CD14-positive monocyte (primary cell): ENCODE measurements at regions not wholly inside any gene's neighbourhood (a gene's known extent, or its start where the extent isn't known, plus 50 kb on each side); places are given as distances from the start of the nearest gene placed in this dataset.

Experiments used
- DNase-seq, 3 donors: peaks; one replicate each; pipeline ENCODE4 v3.0.0-alpha.2; 2011 to 2022
- H2AFZ ChIP-seq: 2 replicates; pipeline ENCODE4 v1.6.0; 2012; ENCODE audit warnings: mild to moderate bottlenecking, low read depth, low read length, inconsistent platforms; ENCODE audit not compliant: insufficient read depth, poor library complexity, severe bottlenecking
- H3K27ac ChIP-seq, 2 donors: 1 replicate in 1 of 2; 2 replicates in 1 of 2; pipeline ENCODE4 v1.5.1; 2012 to 2013; ENCODE audit warnings: low read length in 2 of 2, control low read depth in 1 of 2, inconsistent platforms in 1 of 2, low read depth in 1 of 2, mild to moderate bottlenecking in 1 of 2
- H3K27me3 ChIP-seq, 2 donors: one replicate each; pipeline versions ENCODE4 v1.6.0 to v1.6.1; 2011 to 2013; ENCODE audit warnings: low read length in 2 of 2; ENCODE audit not compliant: control insufficient read depth in 2 of 2, insufficient read depth in 2 of 2
- H3K36me3 ChIP-seq, 2 donors: replicated peaks in 1 of 2; 1 replicate in 1 of 2; 2 replicates in 1 of 2; pipeline versions ENCODE4 v1.5.1 to v1.6.1; 2012 to 2013; ENCODE audit warnings: low read length in 2 of 2, control low read depth in 1 of 2, inconsistent platforms in 1 of 2, mild to moderate bottlenecking in 1 of 2; ENCODE audit not compliant: insufficient read depth in 2 of 2, control insufficient read depth in 1 of 2
- H3K4me1 ChIP-seq, 2 donors: 1 replicate in 1 of 2; 2 replicates in 1 of 2; pipeline versions ENCODE4 v1.5.1 to v1.6.1; 2012 to 2013; ENCODE audit warnings: low read length in 2 of 2, control low read depth in 1 of 2, inconsistent platforms in 1 of 2, mild to moderate bottlenecking in 1 of 2, moderate library complexity in 1 of 2; ENCODE audit not compliant: insufficient read depth in 2 of 2, control insufficient read depth in 1 of 2
- H3K4me2 ChIP-seq: replicated peaks from 2 replicates; pipeline ENCODE3; 2012; ENCODE audit warnings: low read length, moderate library complexity, mild to moderate bottlenecking; ENCODE audit not compliant: poor library complexity, severe bottlenecking; ENCODE audit errors: extremely low read depth
- H3K4me3 ChIP-seq, 3 experiments: fragments of 200-600 bp in 1 of 3; sonication (generic) in 1 of 3; replicated peaks in 1 of 3; 1 replicate in 2 of 3; 2 replicates in 1 of 3; pipeline ENCODE4 v1.5.1; 2011 to 2013; ENCODE audit warnings: low read length in 3 of 3, mild to moderate bottlenecking in 3 of 3, control low read depth in 2 of 3, low read depth in 2 of 3, inconsistent platforms in 1 of 3, moderate library complexity in 1 of 3
- H3K79me2 ChIP-seq: 2 replicates; pipeline ENCODE4 v1.6.0; 2012; ENCODE audit warnings: mild to moderate bottlenecking, control low read depth, inconsistent platforms, low read length, moderate library complexity; ENCODE audit not compliant: insufficient read depth
- H3K9ac ChIP-seq: 2 replicates; pipeline ENCODE4 v1.6.0; 2017; ENCODE audit warnings: low read length, mild to moderate bottlenecking; ENCODE audit not compliant: insufficient read depth, poor library complexity, severe bottlenecking
- H3K9me3 ChIP-seq, 2 donors: replicated peaks in 1 of 2; 1 replicate in 1 of 2; 2 replicates in 1 of 2; pipeline versions ENCODE4 v1.5.1 to v1.6.1; 2012 to 2013; ENCODE audit warnings: low read length in 2 of 2, control low read depth in 1 of 2; ENCODE audit not compliant: control insufficient read depth in 1 of 2, insufficient read depth in 1 of 2
- H4K20me1 ChIP-seq: 2 replicates; pipeline ENCODE4 v1.6.0; 2012; ENCODE audit warnings: mild to moderate bottlenecking, low read length, control low read depth, moderate library complexity; ENCODE audit not compliant: insufficient read depth
- H3K27ac Mint-ChIP-seq, 7 donors: one replicate each; pipeline ENCODE4 v1.8.0; 2020; ENCODE audit warnings: mild to moderate bottlenecking in 7 of 7, mixed read lengths in 7 of 7, moderate library complexity in 6 of 7, inconsistent platforms in 2 of 7
- H3K27me3 Mint-ChIP-seq, 3 donors: one replicate each; pipeline ENCODE4 v1.8.0; 2021 to 2022; ENCODE audit warnings: low read depth in 3 of 3, mild to moderate bottlenecking in 3 of 3, mixed read lengths in 3 of 3, moderate library complexity in 3 of 3, inconsistent platforms in 1 of 3
- H3K36me3 Mint-ChIP-seq, 2 donors: one replicate each; pipeline ENCODE4 v1.8.0; 2020; ENCODE audit warnings: mixed read lengths in 2 of 2, inconsistent platforms in 1 of 2, mild to moderate bottlenecking in 1 of 2
- H3K4me1 Mint-ChIP-seq: one replicate; pipeline ENCODE4 v1.8.0; 2020; ENCODE audit warnings: mild to moderate bottlenecking, mixed read lengths
- H3K4me3 Mint-ChIP-seq, 2 donors: one replicate each; pipeline ENCODE4 v1.8.0; 2020; ENCODE audit warnings: mild to moderate bottlenecking in 2 of 2, mixed read lengths in 2 of 2, moderate library complexity in 1 of 2
- H3K9me3 Mint-ChIP-seq, 7 donors: one replicate each; pipeline ENCODE4 v1.8.0; 2020 to 2022; ENCODE audit warnings: mixed read lengths in 7 of 7, mild to moderate bottlenecking in 6 of 7, moderate library complexity in 6 of 7, inconsistent platforms in 2 of 7
- WGBS: methylation state at CpG from one replicate; pipeline ENCODE4 v1.1.5; 2013; ENCODE audit warnings: missing lambda C conversion rate; ENCODE audit not compliant: insufficient coverage; 5-methylcytosine and 5-hydroxymethylcytosine counted together
- intact Hi-C, 2 donors: fragments of 100-400 bp; cut with micrococcal nuclease; formaldehyde crosslinking; loops; one replicate each; pipeline versions ENCODE4 v1.15.0 to v1.15.1; 2023
- TF ChIP-seq, protein P1 (sequence below): fragments of 200-600 bp; IDR thresholded peaks from one replicate; pipeline ENCODE4 v1.8.0; 2022; ENCODE audit warnings: antibody characterized with exemption, mild to moderate bottlenecking

GRCh38 chr20:10873026-10873425 lies 199.2 kb upstream of the JAG1 start:
- H3K27me3 Mint-ChIP-seq: peaks cover 0 to 2% (median 0%) of the 10 kb centered on the region in 3 donors
- WGBS: 100% methylated on average over 3 of the region's 4 CpGs

DNA sequence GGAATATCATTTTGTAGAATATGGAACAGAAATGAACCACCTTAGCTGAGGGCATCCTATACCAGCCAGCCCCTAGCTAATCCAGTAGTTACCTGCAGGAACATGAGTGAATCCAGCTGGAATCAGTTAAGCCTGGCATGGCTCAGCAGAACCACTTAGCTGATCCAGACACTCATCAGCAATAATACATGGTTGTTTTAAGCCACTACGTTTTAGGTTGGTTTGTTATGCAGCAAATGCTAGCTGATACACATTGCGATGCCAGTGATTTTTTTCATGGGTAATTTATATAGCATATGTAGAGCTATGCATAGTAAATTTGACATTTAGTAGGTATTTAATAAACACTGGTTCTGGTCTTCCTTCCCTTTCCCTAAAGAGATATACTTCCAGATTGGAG lies 201.9 kb upstream of the JAG1 start:
- no peaks in the 10 kb centered on the region for H3K36me3 Mint-ChIP-seq
- peaks cover 0 to 2% (median 0%) of the 10 kb centered on the region in 3 donors for H3K27me3 Mint-ChIP-seq
- no CpG with 5 or more reads among the region's 2 CpGs for WGBS

More at GRCh38 chr20:10873026-10873425, 199.2 kb upstream of the JAG1 start:
- Mint-ChIP-seq H3K4me1 (peaks cover 6% of the 10 kb centered on the region), H3K36me3 (no peaks in the 10 kb centered on the region), H3K9me3 (peaks cover 0 to 3% (median 0%) of the 10 kb centered on the region in 7 donors), H3K27ac (no peak overlapping the region), H3K4me3 (no peak overlapping the region)
- TF ChIP-seq, protein P1, sequence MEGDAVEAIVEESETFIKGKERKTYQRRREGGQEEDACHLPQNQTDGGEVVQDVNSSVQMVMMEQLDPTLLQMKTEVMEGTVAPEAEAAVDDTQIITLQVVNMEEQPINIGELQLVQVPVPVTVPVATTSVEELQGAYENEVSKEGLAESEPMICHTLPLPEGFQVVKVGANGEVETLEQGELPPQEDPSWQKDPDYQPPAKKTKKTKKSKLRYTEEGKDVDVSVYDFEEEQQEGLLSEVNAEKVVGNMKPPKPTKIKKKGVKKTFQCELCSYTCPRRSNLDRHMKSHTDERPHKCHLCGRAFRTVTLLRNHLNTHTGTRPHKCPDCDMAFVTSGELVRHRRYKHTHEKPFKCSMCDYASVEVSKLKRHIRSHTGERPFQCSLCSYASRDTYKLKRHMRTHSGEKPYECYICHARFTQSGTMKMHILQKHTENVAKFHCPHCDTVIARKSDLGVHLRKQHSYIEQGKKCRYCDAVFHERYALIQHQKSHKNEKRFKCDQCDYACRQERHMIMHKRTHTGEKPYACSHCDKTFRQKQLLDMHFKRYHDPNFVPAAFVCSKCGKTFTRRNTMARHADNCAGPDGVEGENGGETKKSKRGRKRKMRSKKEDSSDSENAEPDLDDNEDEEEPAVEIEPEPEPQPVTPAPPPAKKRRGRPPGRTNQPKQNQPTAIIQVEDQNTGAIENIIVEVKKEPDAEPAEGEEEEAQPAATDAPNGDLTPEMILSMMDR: no peak
- Histone ChIP-seq H2AFZ (no peak overlapping the region), H3K27ac (no peak overlapping the region), H3K27me3 (no peaks in the 10 kb centered on the region), H3K9me3 (peaks cover 0 to 4% of the 10 kb centered on the region in 2 donors), H3K4me3 (no peak overlapping the region), H3K4me2 (no peak overlapping the region), H3K79me2 (no peaks in the 10 kb centered on the region), H3K9ac (no peak overlapping the region), H4K20me1 (no peaks in the 10 kb centered on the region), H3K4me1 (no peaks in the 10 kb centered on the region), H3K36me3 (no peaks in the 10 kb centered on the region)
- no peak for DNase-seq
- intact Hi-C loops: no loop called here

More for the DNA sequence above, 201.9 kb upstream of the JAG1 start:
- Histone ChIP-seq H3K27me3 (no peaks in the 10 kb centered on the region), H3K4me2 (no peak overlapping the region), H3K27ac (no peak overlapping the region), H3K9ac (no peak overlapping the region), H4K20me1 (no peaks in the 10 kb centered on the region), H2AFZ (no peak overlapping the region), H3K9me3 (peaks cover 0 to 4% of the 10 kb centered on the region in 2 donors), H3K79me2 (no peaks in the 10 kb centered on the region), H3K36me3 (no peaks in the 10 kb centered on the region), H3K4me1 (no peaks in the 10 kb centered on the region), H3K4me3 (no peak overlapping the region)
- Mint-ChIP-seq H3K9me3 (peaks cover 0 to 3% (median 1%) of the 10 kb centered on the region in 7 donors), H3K27ac (no peak overlapping the region), H3K4me3 (no peak overlapping the region), H3K4me1 (no peaks in the 10 kb centered on the region)
- intact Hi-C loops: no loop called here
- TF ChIP-seq, protein P1: no peak
- no peak for DNase-seq
